ENCODE measurements at regions not wholly inside any gene's neighbourhood (a gene's known extent, or its start where the extent isn't known, plus 50 kb on each side); places are given as distances from the start of the nearest gene placed in this dataset.

DNA sequence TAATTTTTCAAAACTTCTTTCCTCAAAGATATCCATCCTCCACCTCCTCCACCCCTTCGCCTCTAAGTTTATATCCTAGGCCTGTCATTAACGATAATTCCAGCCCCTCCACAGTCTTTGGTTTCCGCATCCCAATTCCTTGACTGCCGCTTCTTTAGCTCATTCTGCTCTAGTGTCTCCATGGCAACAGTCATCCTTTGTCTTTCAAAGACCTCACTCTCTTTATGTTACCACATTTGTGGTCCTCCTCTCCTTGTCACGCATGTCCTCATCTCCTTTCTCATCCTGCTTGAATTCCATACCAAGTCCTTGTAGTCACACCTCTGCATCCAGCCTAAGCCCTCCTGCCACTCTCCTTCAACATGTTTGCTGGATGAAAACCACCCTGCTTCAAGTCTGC, 511.2 kb upstream of the KLF6 start:
- H3K4me3 ChIP-seq (ENCODE audit: low read depth, low read length) = no peak overlapping the region
- no peak for TF ChIP-seq CTCF (conservative IDR thresholded peaks at IDR 0.05; ENCODE audit: low read depth, low read length)
- DNase-seq (ENCODE audit: low read depth) = no peak

- DNase-seq (ENCODE audit: low read depth) = no peak
- no peak overlapping the region for H3K4me3 ChIP-seq (ENCODE audit: low read depth, low read length)
- TF ChIP-seq CTCF (conservative IDR thresholded peaks at IDR 0.05; ENCODE audit: low read depth, low read length) = no peak
These were observed 510.2 kb upstream of the KLF6 start for GRCh38 chr10:4294996-4295792.

DNA sequence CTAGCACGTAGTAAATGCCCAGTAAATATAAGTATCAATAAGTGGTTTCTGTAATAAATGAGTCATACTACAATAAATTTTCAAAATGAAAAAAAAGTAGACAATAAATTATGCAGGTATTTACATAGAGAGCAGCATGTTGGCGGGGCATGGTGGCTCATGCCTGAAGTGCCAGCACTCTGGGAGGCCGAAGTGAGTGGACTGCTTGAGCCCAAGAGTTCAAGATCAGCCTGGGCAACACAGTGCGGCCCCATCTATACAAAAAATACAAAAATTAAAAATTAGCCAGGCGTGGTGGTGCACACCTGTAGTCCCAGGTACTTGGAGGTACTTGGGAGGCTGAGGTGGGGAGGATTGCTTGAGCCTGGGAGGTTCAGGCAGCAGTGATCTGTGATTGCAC, 509.3 kb upstream of the KLF6 start:
- no peak for TF ChIP-seq CTCF (conservative IDR thresholded peaks at IDR 0.05; ENCODE audit: low read depth, low read length)
- H3K4me3 ChIP-seq (ENCODE audit: low read depth, low read length) = no peak overlapping the region
- DNase-seq (ENCODE audit: low read depth) = no peak

DNA sequence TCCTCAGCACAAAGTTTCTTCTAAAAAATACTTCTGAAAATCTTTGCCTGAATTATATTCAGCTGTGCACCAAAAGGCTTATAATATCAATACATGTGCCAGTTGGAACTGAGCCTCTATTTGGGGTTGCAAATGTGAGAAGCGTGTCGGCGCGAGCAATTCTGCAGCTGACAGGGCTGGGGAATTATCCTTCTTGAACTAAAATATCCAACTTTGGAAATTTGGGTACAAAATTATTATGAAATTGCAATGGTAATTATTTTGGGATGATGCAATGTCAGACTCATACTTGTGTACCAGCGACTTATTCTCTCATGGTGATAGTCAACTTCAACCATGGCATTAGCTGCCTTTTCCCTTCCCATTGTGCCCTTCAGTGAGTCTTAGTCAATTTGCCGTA, 507.0 kb upstream of the KLF6 start:
- no peak for DNase-seq (ENCODE audit: low read depth)
- no peak overlapping the region for H3K4me3 ChIP-seq (ENCODE audit: low read depth, low read length)
- no peak for TF ChIP-seq CTCF (conservative IDR thresholded peaks at IDR 0.05; ENCODE audit: low read depth, low read length)

GRCh38 chr10:4285121-4285520, 500.1 kb upstream of the KLF6 start:
- DNase-seq (ENCODE audit: low read depth) = no peak
- TF ChIP-seq CTCF (conservative IDR thresholded peaks at IDR 0.05; ENCODE audit: low read depth, low read length) = no peak
- no peak overlapping the region for H3K4me3 ChIP-seq (ENCODE audit: low read depth, low read length)

DNA sequence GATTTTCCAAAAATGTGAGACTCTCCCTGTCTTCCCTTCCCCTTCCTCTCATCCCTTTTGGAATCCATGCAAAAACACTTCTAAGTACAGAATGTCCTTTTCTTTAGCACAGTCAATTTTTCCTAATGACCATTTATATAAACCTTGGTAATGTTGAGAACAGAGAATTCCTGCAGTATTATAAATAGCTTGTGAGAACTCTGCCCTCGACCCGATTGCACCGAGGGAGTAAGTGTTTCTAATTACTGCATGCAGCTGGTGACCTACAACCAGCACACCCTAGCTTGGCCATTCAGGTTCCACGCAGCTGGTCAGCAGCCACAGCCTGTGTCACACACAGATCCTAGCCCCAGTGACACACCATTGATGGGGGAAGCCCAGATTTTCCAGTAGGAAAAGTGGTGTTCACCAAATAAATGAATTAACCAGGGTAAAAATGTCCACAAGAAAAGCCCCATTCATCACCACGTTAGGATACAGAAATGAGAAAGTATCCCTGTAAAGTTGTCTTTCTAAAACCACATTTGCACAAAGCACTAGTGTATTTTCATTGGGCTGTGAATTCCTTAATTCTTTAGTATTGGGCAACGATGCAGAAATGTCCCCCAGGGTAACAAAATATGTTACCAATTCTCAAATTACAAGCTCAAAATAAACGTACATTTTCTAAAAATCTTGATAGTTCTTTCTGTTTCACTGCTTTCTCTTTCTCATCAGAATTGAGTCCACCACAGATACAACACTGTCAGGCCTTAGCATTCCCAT, 499.0 kb upstream of the KLF6 start:
- no peak for TF ChIP-seq CTCF (conservative IDR thresholded peaks at IDR 0.05; ENCODE audit: low read depth, low read length)
- peak; percentile 94 for DNase-seq (ENCODE audit: low read depth)
- no peak overlapping the region for H3K4me3 ChIP-seq (ENCODE audit: low read depth, low read length)
